ENCODE measurements at regions not wholly inside any gene's neighbourhood (a gene's known extent, or its start where the extent isn't known, plus 50 kb on each side); places are given as distances from the start of the nearest gene placed in this dataset.
A peak's percentile ranks its signal among the peaks of the same experiment; 100 is the strongest.

DNA sequence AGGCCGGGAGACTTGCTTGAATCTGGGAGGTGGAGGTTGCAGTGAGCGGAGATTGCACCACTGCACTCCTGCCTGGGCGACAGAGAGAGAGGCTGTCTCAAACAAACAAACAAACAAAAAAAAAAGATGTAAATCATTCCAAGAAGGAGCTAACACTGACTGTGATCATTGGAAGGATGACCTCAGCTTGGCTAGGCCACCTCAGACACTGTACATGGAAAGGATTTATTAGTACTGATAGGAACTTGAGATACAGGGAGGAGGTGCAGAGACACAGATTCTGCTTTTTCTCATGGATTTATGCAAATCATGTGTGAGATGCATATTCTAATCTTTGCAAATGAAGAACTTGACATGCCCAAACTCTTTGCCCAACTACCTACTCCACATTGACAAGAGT is 293.6 kb downstream of the HIVEP2 start:
- intact Hi-C loops (cut with DNase I) = no loop called here
- Histone ChIP-seq H3K27ac (no peak overlapping the region), H3K4me1 (no peaks in the 10 kb centered on the region), H3K27me3 (no peaks in the 10 kb centered on the region), H3K36me3 (no peaks in the 10 kb centered on the region), H3K4me3 (no peak overlapping the region), H3K9me3 (no peaks in the 10 kb centered on the region)
- 92 to 97% methylated on average over 3 of the region's 3 CpGs for WGBS, 2 donors
- no peak for ATAC-seq
- FAIRE-seq = no peak
- DNase-seq = no peak
- TF ChIP-seq, protein P1, sequence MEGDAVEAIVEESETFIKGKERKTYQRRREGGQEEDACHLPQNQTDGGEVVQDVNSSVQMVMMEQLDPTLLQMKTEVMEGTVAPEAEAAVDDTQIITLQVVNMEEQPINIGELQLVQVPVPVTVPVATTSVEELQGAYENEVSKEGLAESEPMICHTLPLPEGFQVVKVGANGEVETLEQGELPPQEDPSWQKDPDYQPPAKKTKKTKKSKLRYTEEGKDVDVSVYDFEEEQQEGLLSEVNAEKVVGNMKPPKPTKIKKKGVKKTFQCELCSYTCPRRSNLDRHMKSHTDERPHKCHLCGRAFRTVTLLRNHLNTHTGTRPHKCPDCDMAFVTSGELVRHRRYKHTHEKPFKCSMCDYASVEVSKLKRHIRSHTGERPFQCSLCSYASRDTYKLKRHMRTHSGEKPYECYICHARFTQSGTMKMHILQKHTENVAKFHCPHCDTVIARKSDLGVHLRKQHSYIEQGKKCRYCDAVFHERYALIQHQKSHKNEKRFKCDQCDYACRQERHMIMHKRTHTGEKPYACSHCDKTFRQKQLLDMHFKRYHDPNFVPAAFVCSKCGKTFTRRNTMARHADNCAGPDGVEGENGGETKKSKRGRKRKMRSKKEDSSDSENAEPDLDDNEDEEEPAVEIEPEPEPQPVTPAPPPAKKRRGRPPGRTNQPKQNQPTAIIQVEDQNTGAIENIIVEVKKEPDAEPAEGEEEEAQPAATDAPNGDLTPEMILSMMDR (IDR thresholded peaks at IDR 0.05) = no peak

DNA sequence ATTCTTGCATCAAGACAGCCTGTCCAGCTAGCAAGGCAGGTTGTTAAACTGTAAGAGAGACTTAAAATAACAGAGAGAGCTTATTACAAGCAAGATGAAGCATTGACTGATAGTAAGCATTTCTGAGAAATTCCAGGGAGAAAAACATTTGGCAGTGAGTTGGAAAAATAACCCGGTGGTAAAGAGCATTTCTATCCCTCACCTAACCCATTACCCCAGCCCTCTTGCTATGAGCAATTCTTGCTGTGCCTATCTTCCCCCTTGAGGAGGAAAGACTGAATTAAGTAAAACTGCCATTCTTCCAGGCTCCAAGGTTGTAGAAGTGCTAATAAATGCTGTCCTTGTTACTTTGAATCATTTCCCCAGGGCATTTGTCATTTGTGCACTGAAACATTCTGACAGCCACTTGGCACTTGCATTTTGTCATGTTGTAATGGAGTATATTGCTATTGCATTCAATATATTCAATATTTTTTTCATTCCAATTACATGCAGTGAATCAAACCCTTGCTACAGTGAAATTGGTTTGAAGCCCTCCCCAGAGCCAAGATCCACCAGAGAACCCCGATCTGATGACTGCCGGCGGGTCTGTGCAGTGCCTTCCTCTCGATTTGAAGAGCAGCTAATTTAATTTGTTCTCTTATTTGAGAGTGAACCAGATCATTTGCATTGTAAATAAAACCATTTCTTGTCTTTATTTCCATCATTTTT is 291.1 kb downstream of the HIVEP2 start:
- no peaks in the 10 kb centered on the region for H3K36me3 ChIP-seq
- H3K27me3 ChIP-seq = no peaks in the 10 kb centered on the region
- no peaks in the 10 kb centered on the region for H3K9me3 ChIP-seq
- WGBS, 2 donors = 53 to 67% methylated on average over 5 of the region's 5 CpGs
- H3K4me3 ChIP-seq = no peak overlapping the region
- DNase-seq (no peak), ATAC-seq (peak in 1 of 4 donors; percentile 13), FAIRE-seq (no peak)
- peaks cover 0 to under 1% (median 0%) of the 10 kb centered on the region in 3 donors for H3K4me1 ChIP-seq
- no peak overlapping the region for H3K27ac ChIP-seq
- intact Hi-C loops (cut with DNase I) = no loop called here
- TF ChIP-seq, protein P1 (IDR thresholded peaks at IDR 0.05) = no peak

GRCh38 chr6:142659661-142660060 is 285.3 kb downstream of the HIVEP2 start:
- FAIRE-seq (no peak), DNase-seq (no peak), ATAC-seq (peak in 1 of 4 donors; percentile 60)
- Histone ChIP-seq H3K4me1 (peaks cover 0 to 16% (median 5%) of the 10 kb centered on the region in 3 donors), H3K27me3 (no peaks in the 10 kb centered on the region), H3K36me3 (no peaks in the 10 kb centered on the region), H3K27ac (no peak overlapping the region), H3K9me3 (no peaks in the 10 kb centered on the region), H3K4me3 (no peak overlapping the region)
- intact Hi-C loops (cut with DNase I) = no loop called here
- TF ChIP-seq, protein P1 (IDR thresholded peaks at IDR 0.05) = no peak
- WGBS, 2 donors = 8 to 11% methylated on average over 2 of the region's 2 CpGs

DNA sequence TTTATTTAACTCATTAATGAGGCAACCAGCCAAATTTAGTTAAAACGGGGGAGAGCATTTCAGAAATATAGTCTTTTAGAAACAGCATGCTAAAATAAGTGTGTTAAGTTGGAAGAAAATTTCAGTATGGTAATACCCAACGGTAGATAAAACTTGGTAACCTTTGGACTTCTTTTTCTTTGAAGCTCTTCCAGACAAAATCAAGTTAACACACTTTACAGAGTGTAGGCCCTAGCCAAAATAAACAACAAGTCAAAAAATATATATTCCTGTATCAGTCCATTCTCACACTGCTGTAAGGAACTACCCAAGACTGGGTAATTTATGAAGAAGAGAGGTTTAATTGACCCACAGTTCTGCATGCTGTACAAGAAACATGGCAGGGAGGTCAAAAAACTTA is 279.6 kb downstream of the HIVEP2 start:
- WGBS, 2 donors = 23 to 27% methylated on average over 2 of the region's 2 CpGs
- FAIRE-seq (no peak), DNase-seq (no peak), ATAC-seq (peak in 3 of 4 donors; percentile 60 to 80 (median 75))
- no peak overlapping the region for H3K27ac ChIP-seq
- no peak overlapping the region for H3K4me3 ChIP-seq
- H3K36me3 ChIP-seq = no peaks in the 10 kb centered on the region
- TF ChIP-seq, protein P1 (IDR thresholded peaks at IDR 0.05) = no peak
- peaks cover 0 to under 1% (median 0%) of the 10 kb centered on the region in 3 donors for H3K4me1 ChIP-seq
- intact Hi-C loops (cut with DNase I) = no loop called here
- no peaks in the 10 kb centered on the region for H3K9me3 ChIP-seq
- no peaks in the 10 kb centered on the region for H3K27me3 ChIP-seq

GRCh38 chr6:142666599-142667185 is 278.3 kb downstream of the HIVEP2 start:
- H3K4me3 ChIP-seq = no peak overlapping the region
- H3K27ac ChIP-seq = no peak overlapping the region
- WGBS, 2 donors = 81 to 92% methylated on average over 4 of the region's 4 CpGs
- H3K4me1 ChIP-seq = no peaks in the 10 kb centered on the region
- intact Hi-C loops (cut with DNase I) = no loop called here
- no peaks in the 10 kb centered on the region for H3K9me3 ChIP-seq
- TF ChIP-seq, protein P1 (IDR thresholded peaks at IDR 0.05) = no peak
- H3K27me3 ChIP-seq = no peaks in the 10 kb centered on the region
- H3K36me3 ChIP-seq = no peaks in the 10 kb centered on the region
- ATAC-seq = no peak
- DNase-seq = no peak
- FAIRE-seq = no peak
